Peyer's patch (tissue), 4 donors: ENCODE measurements at regions not wholly inside any gene's neighbourhood (a gene's known extent, or its start where the extent isn't known, plus 50 kb on each side); places are given as distances from the start of the nearest gene placed in this dataset.

ENCODE experiments used
- DNase-seq, 3 donors: peaks; one replicate each; pipeline ENCODE4 v3.0.0-alpha.2; 2017 to 2019
- H3K27ac ChIP-seq, 4 donors: fragments of 200-600 bp; sonication (generic); one replicate each; pipeline ENCODE4 v1.5.1; 2016 to 2019
- H3K27me3 ChIP-seq, 2 donors: fragments of 200-600 bp; sonication (generic); one replicate each; pipeline ENCODE4 v1.5.1; 2019
- H3K36me3 ChIP-seq, 3 donors: fragments of 200-600 bp; sonication (generic); one replicate each; pipeline ENCODE4 v1.5.1; 2016 to 2019
- H3K4me1 ChIP-seq, 4 donors: fragments of 200-600 bp; sonication (generic); one replicate each; pipeline ENCODE4 v1.5.1; 2016 to 2019
- H3K4me3 ChIP-seq, 4 donors: fragments of 200-600 bp; sonication (generic); 1 replicate in 3 of 4; 2 replicates in 1 of 4; pipeline ENCODE4 v1.5.1; 2016 to 2019; ENCODE audit warnings: mild to moderate bottlenecking in 1 of 4
- H3K9me3 ChIP-seq, 4 donors: fragments of 200-600 bp; sonication (generic); one replicate each; pipeline ENCODE4 v1.5.1; 2016 to 2019; ENCODE audit warnings: mild to moderate bottlenecking in 1 of 4
- CTCF ChIP-seq, 6 experiments: fragments of 450-650 bp in 4 of 6; fragments of 200-600 bp in 2 of 6; sonication (generic) in 1 of 6; IDR thresholded peaks; one replicate each; pipeline ENCODE4 v1.5.1; 2017 to 2019; ENCODE audit warnings: antibody characterized with exemption in 6 of 6, mild to moderate bottlenecking in 3 of 6, moderate library complexity in 1 of 6
- POLR2A ChIP-seq, 2 donors: fragments of 450-650 bp; IDR thresholded peaks; one replicate each; pipeline ENCODE4 v1.5.1; 2017; ENCODE audit warnings: antibody characterized with exemption in 2 of 2, mild to moderate bottlenecking in 2 of 2, moderate library complexity in 2 of 2

GRCh38 chr16:85249418-85250146 is 137.3 kb upstream of the CIBAR2 start:
- H3K9me3 ChIP-seq = no peaks in the 10 kb centered on the region
- H3K4me3 ChIP-seq = no peak overlapping the region
- H3K4me1 ChIP-seq = no peaks in the 10 kb centered on the region
- TF ChIP-seq CTCF (IDR thresholded peaks at IDR 0.05) (no peak), POLR2A (IDR thresholded peaks at IDR 0.05) (no peak)
- no peaks in the 10 kb centered on the region for H3K36me3 ChIP-seq
- no peaks in the 10 kb centered on the region for H3K27me3 ChIP-seq
- H3K27ac ChIP-seq = no peak overlapping the region
- no peak for DNase-seq

GRCh38 chr16:85250147-85250463 is 137.8 kb upstream of the CIBAR2 start:
- no peak for DNase-seq
- Histone ChIP-seq H3K9me3 (no peaks in the 10 kb centered on the region), H3K4me1 (no peaks in the 10 kb centered on the region), H3K27ac (no peak overlapping the region), H3K27me3 (no peaks in the 10 kb centered on the region), H3K36me3 (no peaks in the 10 kb centered on the region), H3K4me3 (no peak overlapping the region)
- TF ChIP-seq POLR2A (IDR thresholded peaks at IDR 0.05) = no peak
- TF ChIP-seq CTCF (IDR thresholded peaks at IDR 0.05) = no peak

- DNase-seq = no peak
- Histone ChIP-seq H3K36me3 (no peaks in the 10 kb centered on the region), H3K4me1 (no peaks in the 10 kb centered on the region), H3K4me3 (no peak overlapping the region), H3K9me3 (no peaks in the 10 kb centered on the region), H3K27me3 (no peaks in the 10 kb centered on the region), H3K27ac (no peak overlapping the region)
- TF ChIP-seq CTCF (IDR thresholded peaks at IDR 0.05) = no peak
- no peak for TF ChIP-seq POLR2A (IDR thresholded peaks at IDR 0.05)
Measured at GRCh38 chr16:85250609-85251223, 138.4 kb upstream of the CIBAR2 start.

- Histone ChIP-seq H3K27ac (no peak overlapping the region), H3K27me3 (no peaks in the 10 kb centered on the region)
Measured at GRCh38 chr16:85251225-85251760, 139.0 kb upstream of the CIBAR2 start.

GRCh38 chr16:85252014-85252413 is 139.7 kb upstream of the CIBAR2 start:
- Histone ChIP-seq H3K9me3 (no peaks in the 10 kb centered on the region), H3K27me3 (no peaks in the 10 kb centered on the region), H3K27ac (no peak overlapping the region), H3K4me3 (no peak overlapping the region), H3K4me1 (no peaks in the 10 kb centered on the region), H3K36me3 (no peaks in the 10 kb centered on the region)
- no peak for DNase-seq
- TF ChIP-seq POLR2A (IDR thresholded peaks at IDR 0.05) (no peak), CTCF (IDR thresholded peaks at IDR 0.05) (no peak)

More at GRCh38 chr16:85251225-85251760, 139.0 kb upstream of the CIBAR2 start:
- H3K36me3 ChIP-seq = no peaks in the 10 kb centered on the region
- TF ChIP-seq POLR2A (IDR thresholded peaks at IDR 0.05) (no peak), CTCF (IDR thresholded peaks at IDR 0.05) (no peak)
- no peaks in the 10 kb centered on the region for H3K9me3 ChIP-seq
- no peak for DNase-seq
- H3K4me3 ChIP-seq = no peak overlapping the region
- H3K4me1 ChIP-seq = no peaks in the 10 kb centered on the region
